GM12865 (cell line): ENCODE measurements at regions not wholly inside any gene's neighbourhood (a gene's known extent, or its start where the extent isn't known, plus 50 kb on each side); places are given as distances from the start of the nearest gene placed in this dataset.

Experiments used
- DNase-seq: peaks from one replicate; pipeline ENCODE4 v3.0.0; 2010; ENCODE audit warnings: low read depth
- H3K4me3 ChIP-seq: 2 replicates; pipeline ENCODE4 v1.5.1; 2011; ENCODE audit warnings: mild to moderate bottlenecking, low read depth, low read length, control low read depth
- TF ChIP-seq, protein P1 (sequence below): IDR thresholded peaks from 2 replicates; pipeline ENCODE4 v1.5.1; 2011; ENCODE audit warnings: low read length, control low read depth, low read depth, inconsistent platforms; ENCODE audit not compliant: insufficient read depth; ENCODE audit errors: missing control alignments

- no peak for DNase-seq
- no peak overlapping the region for H3K4me3 ChIP-seq
- TF ChIP-seq, protein P1, sequence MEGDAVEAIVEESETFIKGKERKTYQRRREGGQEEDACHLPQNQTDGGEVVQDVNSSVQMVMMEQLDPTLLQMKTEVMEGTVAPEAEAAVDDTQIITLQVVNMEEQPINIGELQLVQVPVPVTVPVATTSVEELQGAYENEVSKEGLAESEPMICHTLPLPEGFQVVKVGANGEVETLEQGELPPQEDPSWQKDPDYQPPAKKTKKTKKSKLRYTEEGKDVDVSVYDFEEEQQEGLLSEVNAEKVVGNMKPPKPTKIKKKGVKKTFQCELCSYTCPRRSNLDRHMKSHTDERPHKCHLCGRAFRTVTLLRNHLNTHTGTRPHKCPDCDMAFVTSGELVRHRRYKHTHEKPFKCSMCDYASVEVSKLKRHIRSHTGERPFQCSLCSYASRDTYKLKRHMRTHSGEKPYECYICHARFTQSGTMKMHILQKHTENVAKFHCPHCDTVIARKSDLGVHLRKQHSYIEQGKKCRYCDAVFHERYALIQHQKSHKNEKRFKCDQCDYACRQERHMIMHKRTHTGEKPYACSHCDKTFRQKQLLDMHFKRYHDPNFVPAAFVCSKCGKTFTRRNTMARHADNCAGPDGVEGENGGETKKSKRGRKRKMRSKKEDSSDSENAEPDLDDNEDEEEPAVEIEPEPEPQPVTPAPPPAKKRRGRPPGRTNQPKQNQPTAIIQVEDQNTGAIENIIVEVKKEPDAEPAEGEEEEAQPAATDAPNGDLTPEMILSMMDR, result no peak
Measured at GRCh38 chr2:12607971-12608370, 108.8 kb upstream of the TRIB2 start.

DNA sequence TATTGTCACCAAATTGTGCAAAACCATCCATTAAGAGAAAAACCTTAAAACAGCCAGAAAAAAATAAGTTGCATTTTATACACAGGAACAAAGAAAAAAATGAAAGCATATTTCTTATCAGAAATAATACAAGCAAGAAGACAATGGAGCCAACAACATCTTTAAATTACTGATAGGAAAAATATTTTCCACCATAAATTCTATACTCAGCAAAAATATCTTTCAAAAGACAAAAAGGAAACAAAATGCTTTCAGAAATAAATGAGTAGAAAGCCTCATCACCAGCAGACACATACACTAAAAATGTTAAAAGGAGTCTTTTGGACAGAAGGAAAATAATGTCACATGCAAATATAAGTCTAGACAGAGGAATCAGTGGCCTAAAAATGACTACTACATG lies 106.4 kb upstream of the TRIB2 start:
- TF ChIP-seq, protein P1, result no peak
- H3K4me3 ChIP-seq, result no peak overlapping the region
- DNase-seq, result no peak

DNA sequence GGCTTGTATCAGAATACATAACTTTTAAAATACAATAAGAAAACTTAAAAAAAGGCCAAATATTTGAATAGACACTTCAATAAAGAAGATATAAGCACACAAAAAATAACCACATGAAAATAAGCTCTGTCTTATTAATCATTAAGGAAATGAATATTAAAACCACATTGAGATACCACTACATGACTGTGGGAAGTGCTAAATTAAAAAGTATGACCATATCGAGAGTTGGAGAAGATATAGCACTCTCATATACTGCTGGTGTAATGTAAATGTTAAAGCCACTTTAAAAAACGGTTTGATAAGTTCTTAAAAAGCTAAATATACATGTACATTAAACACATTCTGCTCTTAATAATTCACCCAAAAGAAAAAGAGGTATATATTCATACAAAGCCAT lies 104.6 kb upstream of the TRIB2 start:
- DNase-seq, result no peak
- no peak overlapping the region for H3K4me3 ChIP-seq
- TF ChIP-seq, protein P1, result no peak

- H3K4me3 ChIP-seq, result no peak overlapping the region
- DNase-seq, result no peak
- TF ChIP-seq, protein P1, result no peak
Measured at GRCh38 chr2:12612671-12613070, 104.1 kb upstream of the TRIB2 start.

DNA sequence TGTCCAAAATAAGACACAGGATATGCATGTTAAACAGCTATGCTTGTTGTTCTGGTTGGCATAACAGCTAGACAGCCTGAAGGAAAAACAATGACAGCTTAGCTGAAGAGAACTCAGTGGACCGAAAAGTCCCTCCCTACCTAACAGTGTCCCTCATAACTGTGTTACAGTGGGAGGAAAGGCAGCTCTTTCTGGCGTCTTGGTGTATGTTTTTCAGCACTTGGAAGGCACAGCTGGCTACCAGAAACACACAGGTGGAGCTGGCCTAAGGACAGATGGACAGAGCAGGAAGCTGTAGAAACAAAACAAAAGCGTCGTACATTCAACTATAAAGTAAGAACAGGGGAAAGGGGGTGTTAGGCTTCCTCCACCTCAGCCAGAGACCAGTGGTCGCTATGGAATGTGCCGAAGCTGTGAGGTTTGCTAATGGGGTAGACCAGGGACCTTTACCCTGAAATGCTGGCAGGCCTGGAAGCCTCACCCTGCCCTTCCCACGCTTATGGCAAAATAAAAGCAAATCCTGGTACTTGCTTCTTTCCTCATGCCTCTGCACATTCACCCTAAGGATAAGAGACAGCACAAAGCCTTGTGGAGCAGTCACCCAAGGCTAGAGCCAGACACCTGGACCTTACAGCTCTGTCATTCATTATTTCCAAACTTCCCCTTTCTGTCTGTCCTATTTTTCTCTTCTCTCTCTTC lies 103.5 kb upstream of the TRIB2 start:
- H3K4me3 ChIP-seq, result no peak overlapping the region
- TF ChIP-seq, protein P1, result no peak
- peak; percentile 34 for DNase-seq

GRCh38 chr2:12615509-12615908 lies 101.2 kb upstream of the TRIB2 start:
- no peak overlapping the region for H3K4me3 ChIP-seq
- DNase-seq, result no peak
- TF ChIP-seq, protein P1, result no peak
